Stimulated activated CD4-positive, alpha-beta T cell treated with anti-CD3 and anti-CD28 coated beads, Interleukin-4, amount 100 ng/mL, for 24 hours (primary cell): ENCODE measurements at regions not wholly inside any gene's neighbourhood (a gene's known extent, or its start where the extent isn't known, plus 50 kb on each side); places are given as distances from the start of the nearest gene placed in this dataset.
"Not testable (repeated sequence)": the region's sequence is repeated elsewhere in the genome, so short reads cannot be mapped to it uniquely, and the experiment has no call there.

Experiments used
- DNase-seq: peaks from one replicate; pipeline ENCODE4 v3.0.0-alpha.2; 2020

DNA sequence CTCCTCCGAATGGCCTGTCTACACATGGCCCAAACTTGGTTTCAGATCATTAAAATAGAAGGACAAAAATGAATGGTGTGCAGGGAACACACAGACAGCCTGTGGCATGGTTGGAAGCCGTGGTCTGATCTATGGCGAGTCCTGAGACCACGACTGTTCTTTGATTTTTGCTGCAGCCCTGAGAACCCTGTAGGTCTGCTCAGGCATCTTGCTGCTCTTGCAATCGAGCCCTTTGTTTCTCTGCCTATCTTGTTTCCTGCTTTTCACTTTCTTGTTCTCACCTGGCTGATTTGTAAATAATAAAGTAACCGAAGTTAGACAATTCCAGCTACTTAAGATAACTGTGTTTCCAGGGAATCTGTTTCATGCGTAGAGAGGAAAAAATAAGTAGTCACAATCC lies 54.1 kb upstream of the NBPF9 start:
- DNase-seq = not testable (repeated sequence)

DNA sequence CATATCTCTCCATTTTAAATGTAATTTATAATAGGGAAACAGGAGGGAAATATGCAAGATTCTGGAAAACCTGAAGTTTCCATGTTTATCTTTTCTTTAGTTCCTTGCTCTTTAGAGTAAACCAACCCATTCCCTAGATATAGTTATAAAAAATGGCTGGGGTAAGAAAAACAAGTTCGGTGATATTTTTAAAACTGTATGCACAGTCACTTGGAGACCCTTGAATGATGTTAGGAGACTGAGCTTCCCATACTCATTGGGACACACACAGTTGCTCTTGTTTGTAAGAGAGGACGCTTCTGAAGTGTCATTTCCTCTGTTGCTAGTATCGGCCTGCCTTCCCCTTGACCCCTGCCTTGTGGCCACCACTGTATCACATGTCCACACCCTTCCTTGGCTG lies 55.0 kb upstream of the NBPF9 start:
- not testable (repeated sequence) for DNase-seq

DNA sequence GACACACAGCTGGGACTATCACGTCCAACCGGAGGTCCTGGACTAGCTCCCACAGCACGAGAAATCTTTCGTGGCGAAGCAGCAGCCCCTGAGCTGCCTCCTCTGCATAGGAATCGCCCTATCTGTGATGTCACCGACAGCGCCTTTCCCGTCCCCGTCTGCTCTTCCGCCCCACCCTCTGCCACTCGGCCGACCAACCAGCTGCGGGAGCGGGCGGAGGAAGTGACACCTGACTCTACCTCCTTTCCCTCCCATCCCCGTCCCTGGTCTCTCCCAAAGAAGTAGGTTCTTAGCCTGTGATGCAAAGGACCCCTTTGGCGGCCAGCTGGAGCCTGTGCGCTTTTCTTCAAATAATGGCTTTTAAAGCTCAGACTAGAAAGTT lies 59.7 kb upstream of the NBPF9 start:
- not testable (repeated sequence) for DNase-seq

DNA sequence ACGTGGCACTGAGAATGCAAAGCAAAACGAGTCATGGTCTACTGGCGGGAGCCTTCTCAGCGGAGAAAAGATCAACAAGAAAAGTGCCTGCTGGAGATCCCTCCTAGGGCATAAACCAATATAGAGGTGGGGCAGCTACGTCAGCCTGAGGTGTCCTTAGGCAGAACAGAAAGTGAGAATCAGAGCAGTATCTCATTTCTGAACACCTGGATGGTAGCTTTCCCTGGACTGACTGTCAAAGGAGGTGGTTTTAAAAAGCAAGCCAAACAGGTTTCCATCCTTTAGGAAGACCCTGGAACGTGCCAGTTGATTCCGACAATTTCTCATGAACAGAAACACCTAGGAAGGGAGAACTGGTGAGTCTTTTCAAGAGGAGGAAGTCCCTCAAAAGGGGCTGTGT lies 71.4 kb upstream of the NBPF9 start:
- peak; percentile 4 for DNase-seq

DNA sequence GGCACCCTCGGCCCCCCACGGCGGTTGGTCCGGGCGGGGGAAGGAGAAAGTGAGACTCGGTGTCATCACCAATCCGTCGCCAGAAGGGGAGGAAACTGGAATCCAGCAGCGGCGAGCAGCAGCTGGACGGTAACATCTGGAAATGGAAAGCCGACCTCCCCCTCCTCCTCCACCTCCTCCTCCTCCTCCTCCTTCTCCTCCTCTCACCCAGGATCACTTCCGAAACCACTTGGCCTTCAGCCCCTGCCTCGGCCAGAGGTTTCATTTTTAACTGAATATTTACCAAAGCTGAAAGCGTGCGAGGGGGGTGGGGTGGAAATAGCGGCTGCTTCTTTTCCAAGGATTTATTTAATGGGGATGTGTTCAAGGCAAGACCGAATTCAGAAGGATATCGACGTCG lies 72.5 kb upstream of the NBPF9 start:
- DNase-seq = not testable (repeated sequence)

DNA sequence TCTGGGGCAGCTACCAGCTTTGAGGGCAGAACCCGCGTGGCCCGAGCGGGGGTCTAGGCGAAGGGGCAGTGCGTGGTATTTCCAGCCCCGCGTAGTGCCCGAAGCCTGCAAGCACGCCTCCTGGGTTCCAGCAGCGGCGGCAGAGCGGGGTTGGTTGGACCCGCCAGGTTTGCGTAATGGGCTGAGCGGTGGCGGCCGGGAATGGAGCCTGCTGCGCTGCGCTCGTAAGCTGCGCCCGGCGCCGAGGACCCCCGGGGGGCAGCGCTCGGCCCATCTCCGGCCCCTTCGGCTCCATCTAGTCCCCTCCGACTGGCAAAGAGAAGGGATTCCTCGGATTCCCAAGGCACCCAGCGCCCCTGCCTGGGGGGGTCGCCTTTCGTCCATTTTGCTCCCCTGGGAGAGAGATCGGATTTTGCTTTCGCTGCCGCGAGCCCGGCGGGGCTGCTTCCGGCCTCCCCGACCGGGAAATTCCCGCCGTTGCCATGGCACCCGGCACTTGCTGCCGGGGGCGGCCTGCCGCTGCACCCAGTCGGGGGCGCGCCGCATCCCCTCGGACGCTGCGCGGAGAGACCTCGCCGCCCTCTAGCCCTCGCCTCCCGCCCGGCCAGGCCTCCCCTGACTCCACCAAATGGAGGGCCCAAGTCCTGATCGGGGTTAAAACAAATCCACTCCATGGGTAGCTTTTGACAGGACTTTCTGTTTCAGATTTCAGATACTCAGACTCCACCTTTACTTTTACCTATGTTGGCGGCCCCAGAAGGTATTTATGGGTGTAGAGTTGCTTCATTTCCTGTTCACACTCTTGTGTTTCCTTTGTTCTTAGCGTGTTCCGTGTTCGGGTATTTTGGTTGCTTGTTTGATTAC lies 73.3 kb upstream of the NBPF9 start:
- DNase-seq = peak; percentile 62

DNA sequence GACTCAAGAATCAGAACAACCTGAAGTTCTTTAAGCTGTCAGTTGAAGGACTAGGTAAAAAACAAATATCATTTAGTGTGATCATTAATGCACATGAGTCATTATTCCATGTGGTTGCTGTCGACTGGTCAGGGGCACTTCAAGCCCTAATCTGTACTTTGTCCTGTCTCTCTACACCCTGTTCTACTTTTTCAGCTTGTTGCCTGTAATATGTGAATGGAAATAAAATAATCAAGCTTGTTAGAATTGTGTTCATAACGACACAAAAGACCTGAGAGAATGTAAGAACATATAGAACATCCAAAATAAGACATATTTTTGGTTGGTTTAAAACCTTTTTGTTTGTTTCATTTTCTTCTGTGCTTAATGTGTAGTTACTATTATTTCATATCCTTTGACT lies 87.4 kb upstream of the NBPF9 start:
- DNase-seq = not testable (repeated sequence)

DNA sequence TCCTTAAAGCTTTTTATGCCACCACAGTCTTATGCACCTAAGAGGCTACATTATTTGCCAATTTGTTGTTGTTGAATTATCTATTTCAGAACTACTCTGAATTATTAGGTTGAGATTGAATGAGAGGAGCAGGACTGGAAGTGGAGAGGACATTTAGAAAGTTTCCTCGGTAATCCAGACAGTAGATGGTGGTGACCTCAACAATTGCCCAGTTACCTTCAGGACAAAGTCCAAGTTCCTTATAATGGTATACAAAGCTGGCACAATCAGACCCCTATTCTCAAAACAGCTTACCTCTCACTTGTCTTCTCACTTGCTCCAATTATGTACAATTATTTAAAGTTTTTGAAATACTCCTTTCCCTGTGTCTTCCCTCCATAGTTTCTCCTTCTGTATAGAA lies 93.3 kb upstream of the NBPF9 start:
- not testable (repeated sequence) for DNase-seq

DNA sequence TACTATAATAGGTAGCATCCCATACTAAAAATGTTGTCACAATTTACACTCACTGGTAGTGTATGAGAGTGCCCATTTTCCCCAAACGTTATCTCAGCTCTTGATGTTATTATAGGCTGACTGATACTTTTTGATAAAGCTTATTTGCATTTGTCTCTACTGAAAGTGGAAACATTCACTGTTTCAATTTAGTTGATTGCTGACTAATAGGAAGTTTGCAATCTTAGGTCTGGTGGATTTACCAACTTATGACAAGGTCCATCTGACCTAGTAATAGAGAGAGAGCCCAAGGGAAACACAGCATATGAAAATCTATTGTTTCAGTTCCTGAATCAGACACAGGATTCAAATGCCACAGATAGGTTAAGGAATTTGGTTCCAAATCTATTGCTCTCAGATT lies 97.2 kb upstream of the NBPF9 start:
- DNase-seq = not testable (repeated sequence)

DNA sequence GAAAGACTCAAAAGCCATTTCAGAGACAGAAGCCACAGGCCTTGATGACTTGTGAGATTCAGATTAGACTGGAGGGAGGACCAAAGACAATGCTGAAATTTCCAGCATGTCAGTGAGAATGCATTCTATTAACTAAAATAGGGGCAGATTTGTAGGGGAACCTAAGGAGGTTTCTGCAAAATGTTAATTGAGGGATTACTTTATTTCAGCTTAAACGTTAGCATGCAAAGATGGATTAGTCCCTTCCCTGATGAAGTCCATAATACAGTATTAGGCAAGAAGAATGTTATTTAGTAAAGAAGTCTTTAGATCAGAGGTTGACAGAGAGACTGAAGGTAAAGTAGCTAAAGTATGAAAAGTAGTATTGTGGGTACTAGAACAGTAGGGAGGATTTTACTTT lies 98.9 kb upstream of the NBPF9 start:
- DNase-seq = not testable (repeated sequence)

DNA sequence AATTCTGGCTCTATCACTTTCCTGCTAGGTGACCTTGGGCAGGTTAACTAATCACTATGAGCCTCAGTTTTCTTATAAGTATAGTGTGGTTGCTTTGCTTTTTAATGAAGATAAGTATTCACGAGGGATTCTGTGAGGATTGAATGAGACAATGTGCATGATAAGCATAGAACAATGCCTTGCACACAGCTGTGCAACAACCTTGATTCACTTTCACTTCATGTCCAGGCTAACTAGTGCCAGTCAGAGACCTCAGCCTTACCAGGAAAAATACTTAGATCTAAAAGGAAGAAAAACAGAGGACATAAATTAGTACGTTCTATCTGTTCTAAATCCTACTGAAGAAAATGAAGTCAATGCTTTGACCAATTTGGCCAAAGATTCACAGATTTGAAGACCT lies 101.0 kb upstream of the NBPF9 start:
- DNase-seq = not testable (repeated sequence)

DNA sequence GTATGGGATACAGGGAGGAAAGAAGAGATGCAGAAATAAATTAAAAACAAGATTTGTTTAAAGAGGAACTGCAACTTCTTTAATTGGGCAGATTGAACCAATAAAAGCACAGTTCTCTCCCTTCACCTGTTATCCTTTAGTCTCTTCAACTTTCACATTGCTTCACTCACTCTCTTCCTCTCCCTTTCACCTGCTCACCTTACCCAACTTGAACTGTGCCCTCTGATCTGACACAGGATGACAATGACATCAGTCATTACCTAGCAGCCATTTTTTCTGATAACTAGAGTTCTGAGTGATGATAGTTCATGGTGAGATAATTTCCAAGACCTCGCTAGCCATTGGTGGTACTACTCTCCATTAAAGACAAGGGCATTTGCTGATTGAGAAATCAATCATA lies 105.5 kb upstream of the NBPF9 start:
- not testable (repeated sequence) for DNase-seq

DNA sequence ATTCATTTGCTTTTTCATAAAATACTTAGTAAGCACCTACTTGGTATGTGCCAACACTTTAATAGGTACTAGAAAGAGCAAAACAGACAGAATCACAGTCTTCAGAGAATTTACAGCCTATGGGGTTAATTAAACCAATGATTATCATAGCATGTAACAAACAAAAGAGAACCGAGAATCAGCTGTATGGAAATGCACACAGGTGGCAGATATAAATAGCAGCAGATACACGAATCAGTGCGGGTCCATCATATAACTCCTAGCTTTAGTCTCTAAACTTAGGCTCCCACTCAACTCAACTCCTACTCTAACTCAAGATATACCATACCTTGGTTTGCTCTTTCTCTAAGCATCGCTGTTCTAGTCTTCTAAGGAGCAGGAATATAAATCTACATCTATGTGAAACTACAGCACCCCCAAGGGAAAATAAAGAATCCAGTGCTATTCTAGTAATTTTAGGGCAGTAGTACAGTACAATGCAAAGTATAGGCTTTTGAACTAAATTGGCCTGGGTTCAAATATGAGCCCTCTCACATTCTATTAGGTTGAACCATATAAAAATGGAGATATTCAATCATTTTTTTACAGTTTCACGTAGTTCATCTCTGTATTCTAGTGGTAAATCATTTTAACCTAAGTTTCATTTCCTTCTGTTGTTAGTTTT lies 108.5 kb upstream of the NBPF9 start:
- DNase-seq = not testable (repeated sequence)

DNA sequence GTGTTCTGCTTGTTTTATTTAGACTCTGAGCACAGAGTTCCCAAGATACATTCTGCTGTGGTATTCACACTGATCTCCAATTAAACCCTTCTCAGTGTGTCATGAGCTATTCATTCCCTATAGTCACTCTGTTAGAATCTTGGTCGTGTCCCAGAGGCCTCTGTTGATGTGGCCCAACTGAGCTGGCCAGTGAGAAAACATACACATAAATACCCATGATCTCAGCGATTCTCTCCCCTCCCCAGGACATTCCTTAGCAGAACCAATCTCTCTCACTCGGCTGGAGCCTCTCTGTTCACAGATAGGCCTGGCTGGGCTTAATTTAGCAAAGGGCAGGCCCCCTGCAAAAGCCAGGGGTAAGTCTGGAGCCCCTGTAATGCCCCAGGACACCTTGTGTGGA lies 109.6 kb upstream of the NBPF9 start:
- not testable (repeated sequence) for DNase-seq

DNA sequence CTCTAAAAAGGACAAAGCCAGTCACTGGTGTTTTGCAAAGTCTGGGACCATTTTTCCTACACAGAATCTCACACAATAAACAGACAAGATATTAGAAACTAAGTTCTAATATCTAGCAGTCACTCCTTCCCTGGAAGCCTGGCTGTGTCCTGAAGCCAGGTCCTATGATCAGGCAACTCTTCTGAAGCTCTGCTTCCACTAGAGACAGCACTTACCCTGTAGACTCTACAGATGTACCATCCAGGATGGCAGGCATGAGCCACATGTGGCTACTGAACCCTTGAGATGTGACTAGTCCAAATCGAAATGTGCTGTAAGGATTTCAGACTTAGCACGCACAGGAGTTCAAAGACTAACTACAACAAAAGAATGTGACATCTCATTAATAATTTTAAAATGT lies 110.3 kb upstream of the NBPF9 start:
- DNase-seq = not testable (repeated sequence)

DNA sequence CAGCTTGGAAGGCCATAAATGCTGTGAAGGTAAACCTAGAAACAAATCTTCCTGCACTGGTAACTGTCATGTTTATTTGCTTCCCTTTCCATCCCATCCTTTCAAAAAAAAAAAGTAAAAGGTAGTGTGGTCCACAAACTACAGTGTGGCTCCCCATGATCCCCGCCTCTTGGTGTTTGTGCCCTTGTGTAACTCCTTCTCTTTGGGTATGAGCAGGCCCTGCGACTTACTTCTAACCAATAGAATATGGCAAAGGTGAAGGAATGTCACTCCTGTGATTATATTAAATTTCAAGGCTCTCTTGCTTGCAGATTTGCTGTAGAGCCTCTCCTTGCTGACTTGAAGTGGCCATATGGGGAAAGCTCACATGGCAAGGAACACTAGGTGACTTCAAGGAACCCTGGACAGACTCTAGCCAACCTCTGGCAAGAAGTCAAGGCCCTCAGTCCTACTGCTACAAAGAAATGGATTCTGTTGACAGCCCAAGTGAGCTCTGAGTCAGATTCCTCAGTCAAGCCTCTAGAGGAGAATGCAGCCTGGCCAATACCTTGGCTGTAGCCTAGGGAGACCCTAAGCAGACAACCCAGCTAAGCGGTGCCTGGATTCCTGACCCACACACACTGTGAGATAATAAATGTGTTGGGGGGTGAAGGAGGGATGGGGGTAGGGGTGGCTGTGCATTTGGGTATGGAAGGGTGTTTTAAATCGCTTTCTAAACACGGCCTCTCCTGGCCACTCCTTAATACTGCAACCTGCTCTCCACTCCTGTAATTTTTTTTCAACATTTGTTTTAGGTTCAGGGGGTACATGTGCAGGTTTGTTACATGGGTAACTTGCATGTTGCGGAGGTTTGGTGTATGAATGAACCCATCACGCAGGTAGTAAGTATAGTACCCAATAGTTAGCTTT lies 115.0 kb upstream of the NBPF9 start:
- DNase-seq = not testable (repeated sequence)

DNA sequence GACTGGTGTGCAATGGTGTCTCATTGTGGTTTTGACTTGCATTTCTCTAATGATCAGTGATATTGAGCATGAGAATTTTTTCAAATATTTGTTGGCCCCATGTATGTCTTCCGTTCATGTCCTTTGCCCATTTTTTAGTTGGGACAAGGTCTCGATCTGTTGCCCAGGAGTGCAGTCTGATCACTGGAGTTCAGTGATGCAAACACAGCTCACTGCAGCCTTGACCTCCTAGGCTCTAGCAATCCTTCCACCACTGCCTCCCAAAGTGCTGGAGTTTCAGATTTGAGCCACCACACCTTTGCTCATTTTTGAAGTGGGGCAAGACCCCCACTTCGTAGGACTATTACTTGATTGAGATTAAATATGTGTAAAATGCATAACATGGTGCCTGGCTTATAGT lies 116.2 kb upstream of the NBPF9 start:
- DNase-seq = not testable (repeated sequence)

DNA sequence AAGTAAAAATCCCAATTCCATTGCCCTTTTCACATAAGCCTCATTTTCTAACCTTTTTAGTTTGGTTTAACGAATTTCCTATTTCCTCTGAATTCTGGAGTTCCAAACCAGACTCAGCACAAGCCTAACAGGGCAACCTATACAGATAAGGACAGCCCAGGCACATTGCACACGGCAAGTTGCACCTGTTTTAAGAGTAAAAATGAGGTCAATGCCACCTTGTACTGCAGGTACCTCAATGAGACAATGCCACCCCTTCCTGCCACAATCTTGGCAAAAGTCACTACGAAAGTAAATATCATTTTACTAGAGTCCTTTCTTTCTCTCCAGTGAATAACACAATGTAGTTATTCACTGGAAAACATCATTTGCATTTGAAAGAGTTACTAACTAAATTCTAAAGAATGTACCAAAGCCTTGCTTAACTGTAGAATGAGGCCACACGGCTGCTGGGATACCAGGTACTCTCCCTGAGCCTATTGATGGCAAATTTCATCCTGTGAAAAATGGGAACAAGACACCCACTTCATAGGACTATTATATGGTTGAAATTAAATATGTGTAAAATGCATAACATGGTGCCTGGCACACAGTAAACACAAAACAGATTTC lies 117.2 kb upstream of the NBPF9 start:
- not testable (repeated sequence) for DNase-seq

DNA sequence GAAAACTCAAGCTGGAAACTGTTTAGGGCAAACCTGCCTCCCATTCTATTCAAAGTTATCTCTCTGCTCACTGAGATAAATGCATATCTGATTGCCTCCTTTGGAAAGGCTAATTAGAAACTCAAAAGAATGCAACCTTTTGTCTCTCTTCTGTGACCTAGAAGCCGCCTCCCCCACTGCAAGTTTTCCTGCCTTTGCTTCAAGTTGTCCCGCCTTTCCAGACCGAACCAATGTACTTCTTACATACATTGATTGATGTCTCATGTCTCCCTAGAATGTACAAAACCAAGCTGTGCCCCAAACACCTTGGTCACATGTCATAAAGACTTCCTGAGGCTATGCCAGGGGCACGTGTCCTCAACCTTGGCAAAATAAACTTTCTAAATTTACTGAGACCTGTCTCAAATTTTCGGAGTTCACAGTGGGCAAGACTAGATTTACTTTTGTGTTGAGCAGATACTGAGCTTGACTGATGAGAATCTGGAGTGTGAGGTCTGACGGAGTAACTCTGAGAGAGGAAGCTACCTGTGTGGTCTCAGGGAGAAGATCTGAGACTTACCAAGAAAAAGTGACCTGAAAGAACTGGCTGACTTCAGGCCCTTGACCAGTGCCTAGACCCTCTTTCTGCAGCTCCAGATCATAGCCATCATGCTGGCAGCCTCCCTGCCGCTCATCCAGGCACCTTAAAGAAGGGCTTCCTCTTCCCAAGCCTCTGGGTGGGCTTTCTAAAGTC lies 124.7 kb upstream of the NBPF9 start:
- DNase-seq = not testable (repeated sequence)

DNA sequence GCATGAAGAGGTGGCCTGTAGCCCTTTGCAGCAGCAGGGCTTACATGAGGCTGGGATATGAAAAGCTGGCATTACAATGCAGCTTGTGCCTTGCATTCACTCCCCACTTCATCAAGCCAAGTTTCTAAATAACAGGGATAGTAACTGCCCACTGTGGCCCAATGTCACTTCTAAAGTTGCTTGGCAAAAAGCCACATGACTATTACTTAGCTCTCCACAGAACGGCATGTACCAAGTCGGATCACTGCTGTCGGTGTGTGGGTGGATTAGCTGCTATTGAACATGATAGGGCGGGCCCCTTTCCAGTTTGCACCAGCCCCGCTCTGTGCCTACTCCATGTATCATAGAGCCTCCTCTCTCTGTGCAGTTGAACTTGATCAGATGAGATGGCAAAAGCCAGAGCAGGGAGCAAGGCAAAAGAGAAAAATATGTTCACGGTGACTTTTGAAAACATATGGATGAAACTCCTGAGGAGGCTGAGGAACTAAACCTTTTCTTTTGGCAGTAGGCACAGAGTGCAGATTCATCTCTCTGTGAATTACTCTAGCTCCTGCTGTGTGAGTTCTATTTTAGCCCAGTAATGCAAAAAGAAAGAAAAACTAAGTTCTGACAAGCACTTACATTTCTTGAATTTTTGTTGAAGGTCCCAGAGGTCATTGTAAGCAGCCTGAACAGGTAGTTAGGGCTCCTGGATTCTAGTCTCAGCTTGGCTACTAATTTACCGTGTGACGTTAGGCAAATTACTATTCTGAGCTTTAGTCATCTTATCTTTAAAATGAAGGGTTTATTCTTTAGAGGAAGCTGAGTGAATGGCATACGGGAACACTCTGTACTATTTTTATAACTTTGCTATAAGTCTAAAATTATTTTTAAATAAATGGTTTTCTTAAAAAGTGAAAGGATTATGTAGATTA lies 125.6 kb upstream of the NBPF9 start:
- not testable (repeated sequence) for DNase-seq

DNA sequence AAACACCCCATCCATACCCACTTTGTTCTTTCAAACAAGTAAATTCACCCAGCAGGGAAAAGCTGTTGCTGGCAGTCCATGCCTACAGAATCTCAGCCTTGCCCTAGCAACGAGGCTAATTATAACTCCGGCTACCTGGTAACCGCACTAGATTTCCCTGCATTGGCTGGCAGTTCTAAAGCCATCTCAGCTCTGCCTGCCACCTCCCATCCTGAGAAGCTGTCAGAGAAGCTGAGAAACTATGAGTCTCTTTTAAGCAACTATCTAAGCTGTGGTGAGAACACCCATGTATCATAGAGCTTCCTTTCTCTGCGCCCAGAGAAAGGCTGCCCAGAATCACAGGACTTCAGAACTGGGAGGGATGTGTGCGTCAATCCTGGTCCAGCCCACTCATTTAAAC lies 126.5 kb upstream of the NBPF9 start:
- DNase-seq = not testable (repeated sequence)
